OCI-LY3 (cell line): ENCODE measurements at regions not wholly inside any gene's neighbourhood (a gene's known extent, or its start where the extent isn't known, plus 50 kb on each side); places are given as distances from the start of the nearest gene placed in this dataset.

Experiments used
- H2AFZ ChIP-seq: fragments of 200-600, 300-600 bp; shearing (Covaris generic); 2 replicates; pipeline ENCODE4 v1.6.0; 2014; ENCODE audit warnings: antibody characterized with exemption, low read depth, low read length
- H3K27ac ChIP-seq: fragments of 200-600, 300-600 bp; sonication (generic); 2 replicates; pipeline ENCODE4 v1.5.1; 2014; ENCODE audit warnings: mild to moderate bottlenecking, low read length, moderate library complexity, mixed read lengths
- H3K27me3 ChIP-seq: fragments of 200-600, 300-600 bp; sonication (generic); 2 replicates; pipeline ENCODE4 v1.6.1; 2014; ENCODE audit warnings: low read depth, low read length, mixed read lengths
- H3K36me3 ChIP-seq: fragments of 200-600, 300-600 bp; sonication (generic); replicated peaks from 2 replicates; pipeline ENCODE3; 2014; ENCODE audit warnings: low read depth, low read length, mixed read lengths
- H3K4me1 ChIP-seq: fragments of 300-600, 200-600 bp; sonication (generic); 2 replicates; pipeline ENCODE4 v1.6.1; 2014; ENCODE audit warnings: low read length, mixed read lengths
- H3K4me2 ChIP-seq: fragments of 200-600, 300-600 bp; sonication (generic); 2 replicates; pipeline ENCODE4 v1.6.1; 2014; ENCODE audit warnings: low read length, mixed read lengths
- H3K4me3 ChIP-seq: fragments of 300-600, 200-600 bp; sonication (generic); 2 replicates; pipeline ENCODE4 v1.5.1; 2014; ENCODE audit warnings: antibody characterized with exemption, mild to moderate bottlenecking, low read length, moderate library complexity
- H3K79me2 ChIP-seq: fragments of 300-600, 200-600 bp; shearing (Covaris generic); 2 replicates; pipeline ENCODE4 v1.6.1; 2014; ENCODE audit warnings: mild to moderate bottlenecking, low read length, mixed read lengths
- H3K9ac ChIP-seq: fragments of 300-600, 200-600 bp; shearing (Covaris generic); 2 replicates; pipeline ENCODE4 v1.6.0; 2014; ENCODE audit warnings: mild to moderate bottlenecking, low read length, moderate library complexity
- H3K9me3 ChIP-seq: fragments of 200-600, 300-600 bp; shearing (Covaris generic); 2 replicates; pipeline ENCODE4 v1.6.1; 2014; ENCODE audit warnings: low read length, mixed read lengths; ENCODE audit not compliant: insufficient read depth
- H4K20me1 ChIP-seq: fragments of 200-600, 300-600 bp; sonication (generic); 2 replicates; pipeline ENCODE4 v1.6.1; 2016; ENCODE audit warnings: low read length, mixed read lengths; ENCODE audit not compliant: insufficient read depth
- EZH2phosphoT487 ChIP-seq: fragments of 200-600 bp; shearing (Covaris generic); IDR thresholded peaks from 2 replicates; pipeline ENCODE4 v1.6.1; 2018; ENCODE audit warnings: antibody characterized with exemption, mixed run types, low read depth
- TF ChIP-seq, protein P1 (sequence below): fragments of 200-600, 300-600 bp; sonication (generic); IDR thresholded peaks from 2 replicates; pipeline ENCODE4 v1.5.1; 2014; ENCODE audit warnings: antibody characterized with exemption, low read length, low read depth

DNA sequence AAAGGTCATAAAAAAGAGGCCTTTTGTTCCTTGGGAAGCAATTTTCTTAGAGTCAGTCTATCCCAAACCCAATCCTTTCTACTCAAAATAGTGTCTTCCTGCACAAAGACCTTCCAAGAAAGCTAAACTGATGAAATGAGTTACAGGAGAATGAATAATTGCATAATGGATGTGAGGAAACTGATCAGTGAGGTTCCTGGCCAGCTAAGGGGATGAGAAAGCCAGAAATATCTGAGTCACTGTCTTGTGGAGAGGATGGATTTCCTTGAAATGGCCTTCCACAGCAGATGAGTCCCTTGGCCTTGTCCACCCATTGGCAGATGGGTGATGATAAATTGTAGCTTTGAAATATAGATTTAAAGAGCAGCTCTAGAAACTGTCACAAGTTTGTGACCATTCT is 756.1 kb downstream of the DNAH5 start:
- H4K20me1 ChIP-seq, result no peaks in the 10 kb centered on the region
- no peak overlapping the region for H3K4me2 ChIP-seq
- H3K9ac ChIP-seq, result no peak overlapping the region
- no peak overlapping the region for H3K27ac ChIP-seq
- no peaks in the 10 kb centered on the region for H3K4me1 ChIP-seq
- H3K9me3 ChIP-seq, result no peaks in the 10 kb centered on the region
- no peaks in the 10 kb centered on the region for H3K27me3 ChIP-seq
- no peak for TF ChIP-seq EZH2phosphoT487
- TF ChIP-seq, protein P1, sequence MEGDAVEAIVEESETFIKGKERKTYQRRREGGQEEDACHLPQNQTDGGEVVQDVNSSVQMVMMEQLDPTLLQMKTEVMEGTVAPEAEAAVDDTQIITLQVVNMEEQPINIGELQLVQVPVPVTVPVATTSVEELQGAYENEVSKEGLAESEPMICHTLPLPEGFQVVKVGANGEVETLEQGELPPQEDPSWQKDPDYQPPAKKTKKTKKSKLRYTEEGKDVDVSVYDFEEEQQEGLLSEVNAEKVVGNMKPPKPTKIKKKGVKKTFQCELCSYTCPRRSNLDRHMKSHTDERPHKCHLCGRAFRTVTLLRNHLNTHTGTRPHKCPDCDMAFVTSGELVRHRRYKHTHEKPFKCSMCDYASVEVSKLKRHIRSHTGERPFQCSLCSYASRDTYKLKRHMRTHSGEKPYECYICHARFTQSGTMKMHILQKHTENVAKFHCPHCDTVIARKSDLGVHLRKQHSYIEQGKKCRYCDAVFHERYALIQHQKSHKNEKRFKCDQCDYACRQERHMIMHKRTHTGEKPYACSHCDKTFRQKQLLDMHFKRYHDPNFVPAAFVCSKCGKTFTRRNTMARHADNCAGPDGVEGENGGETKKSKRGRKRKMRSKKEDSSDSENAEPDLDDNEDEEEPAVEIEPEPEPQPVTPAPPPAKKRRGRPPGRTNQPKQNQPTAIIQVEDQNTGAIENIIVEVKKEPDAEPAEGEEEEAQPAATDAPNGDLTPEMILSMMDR, result no peak
- H3K79me2 ChIP-seq, result no peaks in the 10 kb centered on the region
- no peak overlapping the region for H2AFZ ChIP-seq
- H3K36me3 ChIP-seq, result no peaks in the 10 kb centered on the region
- H3K4me3 ChIP-seq, result no peak overlapping the region

DNA sequence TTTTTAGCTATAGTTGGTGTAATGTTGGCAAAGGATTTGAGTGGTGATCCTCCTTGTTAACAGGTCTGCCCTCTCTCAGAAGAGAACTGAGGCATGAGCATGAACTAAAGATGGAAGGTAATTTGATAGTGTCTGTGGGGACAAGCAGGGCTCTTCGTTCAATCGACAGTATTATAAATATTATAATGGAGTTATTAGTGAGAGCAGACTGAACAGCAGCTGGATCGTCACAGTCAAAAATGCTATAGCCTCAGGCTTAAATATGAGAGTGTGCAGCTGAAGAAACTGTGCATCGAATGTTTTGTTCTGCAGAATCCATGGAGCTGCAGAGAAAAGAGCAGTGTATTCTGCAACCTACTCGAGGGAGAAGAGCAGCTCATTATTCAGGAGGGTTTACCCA is 757.3 kb downstream of the DNAH5 start:
- no peaks in the 10 kb centered on the region for H3K36me3 ChIP-seq
- H4K20me1 ChIP-seq, result no peaks in the 10 kb centered on the region
- H3K27ac ChIP-seq, result no peak overlapping the region
- no peak overlapping the region for H2AFZ ChIP-seq
- no peak overlapping the region for H3K9ac ChIP-seq
- H3K4me3 ChIP-seq, result no peak overlapping the region
- no peaks in the 10 kb centered on the region for H3K4me1 ChIP-seq
- no peaks in the 10 kb centered on the region for H3K79me2 ChIP-seq
- TF ChIP-seq, protein P1, result no peak
- TF ChIP-seq EZH2phosphoT487, result no peak
- H3K4me2 ChIP-seq, result no peak overlapping the region
- no peaks in the 10 kb centered on the region for H3K27me3 ChIP-seq
- no peaks in the 10 kb centered on the region for H3K9me3 ChIP-seq

DNA sequence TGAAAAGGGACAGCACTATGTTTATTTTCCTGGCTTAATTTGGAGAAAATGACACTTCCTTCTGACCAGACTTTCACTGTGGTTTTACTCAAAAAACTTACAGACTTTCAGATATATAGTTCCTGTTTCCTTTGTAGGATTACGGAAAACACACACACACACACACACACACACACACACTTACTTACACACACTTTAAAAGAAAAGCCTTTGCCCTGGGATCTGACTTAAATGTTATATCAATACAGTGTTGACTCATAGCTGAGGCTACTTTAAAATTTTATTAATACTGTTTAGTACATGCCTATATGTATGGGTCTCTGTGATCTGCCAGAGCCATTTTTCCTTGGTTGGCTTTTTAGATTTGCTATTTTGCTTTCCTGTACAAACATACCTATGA is 758.3 kb downstream of the DNAH5 start:
- no peaks in the 10 kb centered on the region for H4K20me1 ChIP-seq
- H3K4me2 ChIP-seq, result no peak overlapping the region
- no peaks in the 10 kb centered on the region for H3K9me3 ChIP-seq
- no peaks in the 10 kb centered on the region for H3K4me1 ChIP-seq
- H2AFZ ChIP-seq, result no peak overlapping the region
- no peaks in the 10 kb centered on the region for H3K27me3 ChIP-seq
- TF ChIP-seq, protein P1, result no peak
- no peak for TF ChIP-seq EZH2phosphoT487
- no peak overlapping the region for H3K9ac ChIP-seq
- no peaks in the 10 kb centered on the region for H3K79me2 ChIP-seq
- H3K36me3 ChIP-seq, result no peaks in the 10 kb centered on the region
- H3K4me3 ChIP-seq, result no peak overlapping the region
- H3K27ac ChIP-seq, result no peak overlapping the region

DNA sequence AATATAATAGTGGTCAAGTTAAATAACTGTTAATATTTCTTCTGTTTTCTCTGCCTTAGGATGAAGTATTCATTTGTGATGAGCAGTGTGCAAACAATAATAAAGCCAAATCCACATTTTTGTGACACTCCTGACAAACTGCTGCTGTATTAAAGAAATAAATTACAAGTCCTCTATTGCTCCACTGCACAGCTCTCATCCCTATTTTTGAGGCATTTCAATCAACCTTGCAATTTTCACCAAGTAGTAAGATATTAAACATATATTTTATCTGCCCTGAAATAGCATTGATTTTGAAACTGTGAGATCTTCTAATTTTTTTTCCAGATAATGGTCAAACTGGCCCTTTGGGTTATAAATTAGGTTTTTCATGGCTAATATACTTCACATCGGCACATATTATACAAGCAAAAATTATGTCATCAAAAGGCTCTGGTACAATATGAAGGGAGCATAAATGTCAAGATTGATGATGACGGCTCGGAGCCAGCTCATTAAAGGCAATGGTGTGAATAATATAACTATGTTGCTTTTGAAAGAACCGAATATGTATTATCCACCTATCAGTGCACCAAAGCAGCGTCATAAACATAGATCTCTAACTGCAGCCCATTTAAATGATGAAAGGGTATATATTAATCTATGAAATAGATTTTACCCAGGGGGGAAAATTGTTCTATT is 764.9 kb downstream of the DNAH5 start:
- no peaks in the 10 kb centered on the region for H3K36me3 ChIP-seq
- H3K4me3 ChIP-seq, result no peak overlapping the region
- H4K20me1 ChIP-seq, result no peaks in the 10 kb centered on the region
- no peak overlapping the region for H3K27ac ChIP-seq
- no peak overlapping the region for H3K9ac ChIP-seq
- H3K9me3 ChIP-seq, result no peaks in the 10 kb centered on the region
- H3K4me2 ChIP-seq, result no peak overlapping the region
- H3K27me3 ChIP-seq, result no peaks in the 10 kb centered on the region
- H3K79me2 ChIP-seq, result no peaks in the 10 kb centered on the region
- H2AFZ ChIP-seq, result no peak overlapping the region
- no peak for TF ChIP-seq EZH2phosphoT487
- TF ChIP-seq, protein P1, result no peak
- H3K4me1 ChIP-seq, result no peaks in the 10 kb centered on the region
